Heart left ventricle (tissue), 16 donors: ENCODE measurements at regions not wholly inside any gene's neighbourhood (a gene's known extent, or its start where the extent isn't known, plus 50 kb on each side); places are given as distances from the start of the nearest gene placed in this dataset.

Source experiments
- ATAC-seq, 4 donors: fragments of 200-7000 bp; cut with Tn5 transposase; one replicate each; pipeline ENCODE4 v1.9.1; 2020 to 2022; ENCODE audit warnings: moderate library complexity in 4 of 4, mild to moderate bottlenecking in 3 of 4, moderate number of reproducible peaks in 1 of 4
- DNase-seq, 5 donors: peaks; one replicate each; pipeline ENCODE4 v3.0.0-alpha.2; 2020
- H3K27ac ChIP-seq, 12 donors: fragments of 200-600 bp; sonication (generic) in 4 of 12; one replicate each; pipeline versions ENCODE4 v1.5.0 to v1.8.0; 2016 to 2022; ENCODE audit warnings: mild to moderate bottlenecking in 2 of 12
- H3K27me3 ChIP-seq, 9 donors: fragments of 200-600 bp; sonication (generic) in 2 of 9; one replicate each; pipeline versions ENCODE4 v1.5.1 to v1.8.0; 2016 to 2022; ENCODE audit warnings: mild to moderate bottlenecking in 3 of 9
- H3K36me3 ChIP-seq, 9 donors: fragments of 200-600 bp; sonication (generic) in 2 of 9; one replicate each; pipeline versions ENCODE4 v1.5.0 to v1.8.0; 2018 to 2022; ENCODE audit warnings: mild to moderate bottlenecking in 2 of 9
- H3K4me1 ChIP-seq, 12 donors: fragments of 200-600 bp; sonication (generic) in 4 of 12; one replicate each; pipeline versions ENCODE4 v1.5.0 to v1.8.0; 2016 to 2022; ENCODE audit warnings: mild to moderate bottlenecking in 3 of 12
- H3K4me3 ChIP-seq, 12 donors: fragments of 200-600 bp; sonication (generic) in 4 of 12; one replicate each; pipeline versions ENCODE4 v1.5.0 to v1.8.0; 2017 to 2022; ENCODE audit warnings: mild to moderate bottlenecking in 9 of 12, moderate library complexity in 4 of 12
- H3K9me3 ChIP-seq, 12 donors: fragments of 200-600 bp; sonication (generic) in 4 of 12; one replicate each; pipeline versions ENCODE4 v1.5.0 to v1.8.0; 2016 to 2022; ENCODE audit warnings: mild to moderate bottlenecking in 1 of 12
- POLR2A ChIP-seq, 2 donors: fragments of 450-650 bp; IDR thresholded peaks; one replicate each; pipeline ENCODE4 v1.6.1; 2017; ENCODE audit warnings: antibody characterized with exemption in 2 of 2, mild to moderate bottlenecking in 2 of 2, moderate library complexity in 2 of 2
- WGBS, 4 donors: extraction: QIAGEN DNeasy Blood & Tissue Kit in 2 of 4; methylation state at CpG; one replicate each; pipeline versions ENCODE4 v1.1.5 to v1.1.7; 2013 to 2018; 5-methylcytosine and 5-hydroxymethylcytosine counted together
- intact Hi-C, 10 donors: fragments of 100-400 bp; cut with DNase I; formaldehyde crosslinking; loops; one replicate each; pipeline versions ENCODE4 v1.11.1 to v1.14.2; 2022
- TF ChIP-seq, protein P1 (sequence below), 12 donors: fragments of 200-600 bp; sonication (generic) in 4 of 12; IDR thresholded peaks; one replicate each; pipeline versions ENCODE4 v1.5.0 to v1.8.0; 2018 to 2022; ENCODE audit warnings: antibody characterized with exemption in 12 of 12, mild to moderate bottlenecking in 5 of 12
- donor health status: ischemic (EF 13 %, LVEDD 7.1; RV severe dilation, severe dysfunction).
- donor health status: healthy with polysubstance abuse.
- donor health status: DM: no; HTN: yes; CAD: no.
- donor health status: DM: no; HTN: no; CAD: no.
- donor health status: ischemic (EF 25% LVEDD 6.9; RV normal size, moderate dysfunction).
- donor health status: ischemic (EF 25% LVEDD 5.7; RV mildly dilated, moderate dysfunction).
- donor health status: healthy.
- donor health status: DM: yes; HTN: yes; CAD: no.
- donor health status: ischemic (EF 35%, LVEDD 5.7; RV mildly dilated, moderate dysfunction).
- donor health status: nonischemic (EF 11% LVEDD 7.7; RV severe dilation, severe dysfunction).
- donor health status: DM: yes; HTN: yes; CAD: no.
- donor health status: PGD.
- donor health status: ischemic (EF 29% LVEDD 5.4; RV normal size, mild dysfunction).
- donor health status: nonischemic (EF 23%, LVEDD 6.1; RV moderate dilation, normal function).

GRCh38 chr22:27219036-27219435, 561.6 kb downstream of the MIAT start:
- intact Hi-C loops = loop anchor here in 1 of 10 donors (10.0 kb wide), 1 partner anchor 114 kb away; no protein-coding TSS in a partner anchor
- Histone ChIP-seq H3K4me3 (no peak overlapping the region), H3K36me3 (no peaks in the 10 kb centered on the region), H3K4me1 (peaks cover 0 to 39% (median 3%) of the 10 kb centered on the region in 12 donors), H3K9me3 (peaks cover 0 to 14% (median 0%) of the 10 kb centered on the region in 12 donors), H3K27ac (peak overlapping the region in 6 of 12 donors; percentile 11 to 82 (median 43)), H3K27me3 (peaks cover 0 to 25% (median 0%) of the 10 kb centered on the region in 9 donors)
- no peak for ATAC-seq
- TF ChIP-seq, protein P1, sequence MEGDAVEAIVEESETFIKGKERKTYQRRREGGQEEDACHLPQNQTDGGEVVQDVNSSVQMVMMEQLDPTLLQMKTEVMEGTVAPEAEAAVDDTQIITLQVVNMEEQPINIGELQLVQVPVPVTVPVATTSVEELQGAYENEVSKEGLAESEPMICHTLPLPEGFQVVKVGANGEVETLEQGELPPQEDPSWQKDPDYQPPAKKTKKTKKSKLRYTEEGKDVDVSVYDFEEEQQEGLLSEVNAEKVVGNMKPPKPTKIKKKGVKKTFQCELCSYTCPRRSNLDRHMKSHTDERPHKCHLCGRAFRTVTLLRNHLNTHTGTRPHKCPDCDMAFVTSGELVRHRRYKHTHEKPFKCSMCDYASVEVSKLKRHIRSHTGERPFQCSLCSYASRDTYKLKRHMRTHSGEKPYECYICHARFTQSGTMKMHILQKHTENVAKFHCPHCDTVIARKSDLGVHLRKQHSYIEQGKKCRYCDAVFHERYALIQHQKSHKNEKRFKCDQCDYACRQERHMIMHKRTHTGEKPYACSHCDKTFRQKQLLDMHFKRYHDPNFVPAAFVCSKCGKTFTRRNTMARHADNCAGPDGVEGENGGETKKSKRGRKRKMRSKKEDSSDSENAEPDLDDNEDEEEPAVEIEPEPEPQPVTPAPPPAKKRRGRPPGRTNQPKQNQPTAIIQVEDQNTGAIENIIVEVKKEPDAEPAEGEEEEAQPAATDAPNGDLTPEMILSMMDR (IDR thresholded peaks at IDR 0.05) = no peak
- TF ChIP-seq POLR2A (IDR thresholded peaks at IDR 0.05) = no peak
- DNase-seq = no peak
- 79 to 96% (median 90%) methylated on average over 2 of the region's 2 CpGs for WGBS, 4 donors

- Histone ChIP-seq H3K4me1 (peaks cover 0 to 33% (median 0%) of the 10 kb centered on the region in 12 donors), H3K4me3 (no peak overlapping the region), H3K9me3 (peaks cover 0 to 14% (median 0%) of the 10 kb centered on the region in 12 donors), H3K27me3 (peaks cover 0 to 25% (median 0%) of the 10 kb centered on the region in 9 donors), H3K36me3 (no peaks in the 10 kb centered on the region), H3K27ac (peak overlapping the region in 1 of 12 donors; percentile 9)
- TF ChIP-seq POLR2A (IDR thresholded peaks at IDR 0.05) = no peak
- TF ChIP-seq, protein P1 (IDR thresholded peaks at IDR 0.05) = no peak
- ATAC-seq (no peak), DNase-seq (no peak)
- WGBS, 4 donors = 66 to 77% (median 72%) methylated on average over 5 of the region's 5 CpGs
- intact Hi-C loops = no loop called here
Observed at GRCh38 chr22:27220339-27220738, 563.0 kb downstream of the MIAT start.

DNA sequence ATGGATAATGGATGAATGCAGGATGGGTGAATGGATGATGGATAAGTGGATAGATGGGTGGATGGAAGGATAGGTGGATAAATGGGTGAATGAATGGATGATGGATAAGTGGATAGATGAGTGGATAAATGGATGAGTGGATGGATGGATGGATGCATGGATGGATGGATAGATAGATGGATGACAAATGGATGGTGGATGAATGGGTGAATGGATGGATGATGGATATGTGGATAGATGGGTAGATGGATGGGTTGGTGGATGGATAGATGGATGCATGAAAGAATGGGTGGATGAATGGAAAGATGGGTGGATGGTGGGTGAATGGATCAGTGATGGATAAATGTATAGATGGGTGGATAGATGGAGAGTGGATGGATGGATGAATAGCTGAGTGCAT, 564.8 kb downstream of the MIAT start:
- H3K36me3 ChIP-seq = no peaks in the 10 kb centered on the region
- no peak overlapping the region for H3K27ac ChIP-seq
- peaks cover 0 to 30% (median 0%) of the 10 kb centered on the region in 12 donors for H3K4me1 ChIP-seq
- TF ChIP-seq POLR2A (IDR thresholded peaks at IDR 0.05) = no peak
- TF ChIP-seq, protein P1 (IDR thresholded peaks at IDR 0.05) = no peak
- DNase-seq = no peak
- ATAC-seq = no peak
- H3K4me3 ChIP-seq = no peak overlapping the region
- peaks cover 0 to 14% (median 0%) of the 10 kb centered on the region in 12 donors for H3K9me3 ChIP-seq
- intact Hi-C loops = no loop called here
- peaks cover 0 to 25% (median 0%) of the 10 kb centered on the region in 9 donors for H3K27me3 ChIP-seq

GRCh38 chr22:27223317-27224177, 566.2 kb downstream of the MIAT start:
- TF ChIP-seq, protein P1 (IDR thresholded peaks at IDR 0.05) = no peak
- TF ChIP-seq POLR2A (IDR thresholded peaks at IDR 0.05) = no peak
- peaks cover 0 to 20% (median 0%) of the 10 kb centered on the region in 12 donors for H3K9me3 ChIP-seq

More at GRCh38 chr22:27223317-27224177, 566.2 kb downstream of the MIAT start:
- 61 to 73% (median 66%) methylated on average over 3 of the region's 3 CpGs for WGBS, 4 donors
- DNase-seq (no peak), ATAC-seq (peak in 3 of 4 donors; percentile 56 to 89 (median 71))
- Histone ChIP-seq H3K27me3 (peaks cover 0 to 15% (median 0%) of the 10 kb centered on the region in 9 donors), H3K27ac (peak overlapping the region in 4 of 12 donors; percentile 5 to 59 (median 55)), H3K4me1 (peaks cover 0 to 21% (median 0%) of the 10 kb centered on the region in 12 donors), H3K4me3 (no peak overlapping the region), H3K36me3 (no peaks in the 10 kb centered on the region)
- intact Hi-C loops = no loop called here
